ENCODE measurements at regions not wholly inside any gene's neighbourhood (a gene's known extent, or its start where the extent isn't known, plus 50 kb on each side); places are given as distances from the start of the nearest gene placed in this dataset.

DNA sequence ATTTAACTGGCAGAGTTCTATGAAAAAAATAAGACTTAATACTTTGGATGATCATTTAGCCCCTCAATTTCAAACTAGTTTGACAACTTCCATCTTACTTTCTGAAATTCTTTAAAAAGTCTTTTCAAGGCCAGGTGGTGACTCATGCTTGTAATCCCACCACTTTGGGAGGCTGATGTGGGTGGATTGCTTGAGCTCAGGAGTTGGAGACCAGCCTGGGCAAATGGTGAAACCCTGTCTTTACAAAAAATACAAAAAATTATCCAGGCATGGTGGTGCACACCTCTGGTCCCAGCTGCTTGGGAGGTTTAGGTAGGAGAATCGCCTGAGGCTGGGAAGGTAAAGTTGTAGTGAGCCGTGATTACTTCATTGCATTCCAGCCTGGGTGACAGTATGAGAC lies 154.4 kb downstream of the TANC2 start:
- no peak for DNase-seq (ENCODE audit: low spot score)
- in situ Hi-C loops (cut with HindIII; ENCODE audit: low sequenced_read_pairs): no loop called here

- no peak for DNase-seq (ENCODE audit: low spot score)
- in situ Hi-C loops (cut with HindIII; ENCODE audit: low sequenced_read_pairs): no loop called here
Measured at GRCh38 chr17:63124536-63124935, 158.5 kb downstream of the TANC2 start.

DNA sequence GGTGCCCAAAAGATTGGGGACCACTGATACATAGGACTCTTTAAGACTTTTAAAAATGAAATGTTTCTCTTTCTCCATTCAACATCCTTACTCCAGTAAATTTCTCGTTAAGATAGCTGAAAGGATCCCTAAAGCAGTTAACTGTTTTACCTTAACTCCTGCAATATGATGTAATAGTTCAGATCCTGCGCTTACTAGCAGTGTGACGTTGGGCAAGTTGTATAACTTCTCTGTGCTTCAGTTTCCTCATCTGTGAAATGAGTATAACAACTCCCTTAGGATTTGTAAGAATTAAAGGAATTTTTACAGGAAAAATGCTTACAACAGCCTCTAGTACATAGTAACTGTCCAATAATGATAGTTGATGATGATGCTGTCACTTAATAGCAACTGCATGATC lies 158.9 kb downstream of the TANC2 start:
- in situ Hi-C loops (cut with HindIII; ENCODE audit: low sequenced_read_pairs): no loop called here
- no peak for DNase-seq (ENCODE audit: low spot score)

DNA sequence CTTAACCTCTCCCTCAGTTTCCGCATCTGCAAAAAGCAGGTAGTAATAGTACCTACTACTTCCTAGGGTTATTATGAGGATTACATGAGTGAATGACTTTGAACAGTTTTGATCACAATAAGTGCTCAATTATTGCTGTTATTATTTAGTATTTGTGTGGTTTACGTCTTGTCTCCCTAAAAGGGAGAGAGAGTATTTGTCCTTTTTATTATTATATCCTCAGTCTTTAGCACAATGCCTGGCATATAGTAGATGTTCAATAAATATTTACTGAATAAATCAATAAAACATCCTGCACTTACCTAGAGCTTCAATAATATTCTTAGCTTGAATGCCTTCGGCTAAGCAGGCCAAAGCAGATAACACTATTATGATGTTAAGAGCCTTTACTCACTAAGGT lies 160.0 kb downstream of the TANC2 start:
- in situ Hi-C loops (cut with HindIII; ENCODE audit: low sequenced_read_pairs): no loop called here
- no peak for DNase-seq (ENCODE audit: low spot score)

- in situ Hi-C loops (cut with HindIII; ENCODE audit: low sequenced_read_pairs): no loop called here
- no peak for DNase-seq (ENCODE audit: low spot score)
Measured at GRCh38 chr17:63126607-63127006, 160.6 kb downstream of the TANC2 start.

DNA sequence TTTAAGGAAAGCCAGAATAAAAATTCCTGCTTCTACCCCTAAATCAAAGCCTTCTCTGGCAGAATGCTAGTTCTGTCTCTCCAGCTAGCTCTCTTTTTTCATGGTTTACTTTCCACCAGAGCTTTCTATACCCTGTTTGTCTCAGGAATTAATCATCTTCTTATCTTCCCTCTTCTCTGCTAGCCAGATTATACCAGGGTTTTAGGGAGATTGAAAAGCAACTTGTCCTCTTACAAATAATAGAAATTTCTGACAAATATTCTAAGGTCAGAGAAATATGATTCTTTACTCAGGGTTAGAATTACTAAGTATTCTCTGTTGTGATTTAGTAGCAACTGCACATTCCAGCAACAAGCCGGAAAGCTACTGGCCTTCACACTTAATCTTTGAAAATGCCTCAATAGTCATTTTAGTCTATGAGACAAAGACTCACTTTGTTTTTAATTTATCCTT lies 166.4 kb downstream of the TANC2 start:
- DNase-seq (ENCODE audit: low spot score): no peak
- in situ Hi-C loops (cut with HindIII; ENCODE audit: low sequenced_read_pairs): no loop called here

GRCh38 chr17:63133491-63133890 lies 167.5 kb downstream of the TANC2 start:
- no peak for DNase-seq (ENCODE audit: low spot score)
- in situ Hi-C loops (cut with HindIII; ENCODE audit: low sequenced_read_pairs): no loop called here

DNA sequence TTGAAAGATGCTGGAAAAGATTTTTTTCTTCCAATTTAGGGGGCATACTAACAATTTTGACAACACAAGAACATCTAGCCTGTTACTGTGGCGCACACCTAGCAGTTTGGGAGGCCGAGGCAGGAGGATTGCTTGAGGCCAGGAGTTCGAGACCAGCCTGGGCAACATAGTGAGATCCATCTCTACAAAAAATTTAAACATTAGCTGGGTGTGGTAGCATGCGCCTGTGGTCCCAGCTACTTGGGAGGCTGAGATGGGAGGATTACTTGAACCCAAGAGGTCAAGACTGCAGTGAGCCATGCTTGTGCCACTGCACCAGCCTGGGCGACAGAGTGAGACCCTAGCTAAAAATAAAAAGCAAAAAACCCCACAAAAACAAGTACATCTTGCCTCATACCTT lies 168.8 kb downstream of the TANC2 start:
- DNase-seq (ENCODE audit: low spot score): no peak
- in situ Hi-C loops (cut with HindIII; ENCODE audit: low sequenced_read_pairs): no loop called here

GRCh38 chr17:63136369-63137012 lies 170.5 kb downstream of the TANC2 start:
- in situ Hi-C loops (cut with HindIII; ENCODE audit: low sequenced_read_pairs): no loop called here
- DNase-seq (ENCODE audit: low spot score): no peak

DNA sequence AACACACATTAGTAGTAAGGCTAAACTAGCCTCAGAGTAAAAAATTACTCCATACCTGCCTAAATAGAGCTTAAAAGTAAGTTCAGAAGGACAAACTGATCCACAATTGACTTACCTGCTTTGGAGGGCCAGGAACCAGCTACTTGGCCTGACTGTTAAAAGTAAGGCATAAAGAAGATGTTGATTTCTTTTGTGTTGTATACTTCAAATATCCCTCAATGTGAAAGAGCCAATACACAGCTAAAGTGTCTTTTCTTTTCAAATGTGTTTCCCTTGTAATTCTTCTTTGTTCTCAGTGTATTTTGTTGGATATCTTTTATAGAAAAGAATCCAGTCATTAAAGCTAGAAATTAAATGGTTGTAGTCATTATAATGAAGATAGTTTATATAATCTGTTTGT lies 171.1 kb downstream of the TANC2 start:
- in situ Hi-C loops (cut with HindIII; ENCODE audit: low sequenced_read_pairs): no loop called here
- DNase-seq (ENCODE audit: low spot score): no peak

- no peak for DNase-seq (ENCODE audit: low spot score)
- in situ Hi-C loops (cut with HindIII; ENCODE audit: low sequenced_read_pairs): no loop called here
Measured at GRCh38 chr17:63138713-63139112, 172.7 kb downstream of the TANC2 start.

GRCh38 chr17:63139356-63139755 lies 173.3 kb downstream of the TANC2 start:
- in situ Hi-C loops (cut with HindIII; ENCODE audit: low sequenced_read_pairs): no loop called here
- DNase-seq (ENCODE audit: low spot score): no peak

DNA sequence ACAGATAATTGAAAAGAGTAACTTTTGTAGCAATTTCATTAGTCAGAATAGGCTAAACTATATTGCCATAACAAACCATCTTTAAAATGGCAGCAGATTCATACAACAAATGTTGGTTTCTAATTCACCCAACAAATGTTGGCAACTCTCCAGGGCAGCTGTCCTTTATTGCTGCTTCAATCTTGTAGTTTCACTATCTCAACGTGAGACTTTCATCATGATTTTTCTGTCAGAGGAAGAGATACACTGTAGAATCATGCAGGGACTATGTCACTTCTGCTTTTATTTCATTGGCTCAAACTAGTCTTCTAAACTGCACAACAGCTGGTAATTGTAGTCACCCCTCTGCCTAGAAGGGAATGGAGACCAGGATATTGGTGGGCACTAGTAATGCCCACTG lies 174.2 kb downstream of the TANC2 start:
- DNase-seq (ENCODE audit: low spot score): no peak
- in situ Hi-C loops (cut with HindIII; ENCODE audit: low sequenced_read_pairs): no loop called here

GRCh38 chr17:63142836-63143235 lies 176.8 kb downstream of the TANC2 start:
- DNase-seq (ENCODE audit: low spot score): no peak
- in situ Hi-C loops (cut with HindIII; ENCODE audit: low sequenced_read_pairs): no loop called here

GRCh38 chr17:63150490-63150889 lies 184.5 kb downstream of the TANC2 start:
- DNase-seq (ENCODE audit: low spot score): no peak
- in situ Hi-C loops (cut with HindIII; ENCODE audit: low sequenced_read_pairs): no loop called here

- DNase-seq (ENCODE audit: low spot score): no peak
- in situ Hi-C loops (cut with HindIII; ENCODE audit: low sequenced_read_pairs): no loop called here
Measured at GRCh38 chr17:63150994-63151464, 185.0 kb downstream of the TANC2 start.

DNA sequence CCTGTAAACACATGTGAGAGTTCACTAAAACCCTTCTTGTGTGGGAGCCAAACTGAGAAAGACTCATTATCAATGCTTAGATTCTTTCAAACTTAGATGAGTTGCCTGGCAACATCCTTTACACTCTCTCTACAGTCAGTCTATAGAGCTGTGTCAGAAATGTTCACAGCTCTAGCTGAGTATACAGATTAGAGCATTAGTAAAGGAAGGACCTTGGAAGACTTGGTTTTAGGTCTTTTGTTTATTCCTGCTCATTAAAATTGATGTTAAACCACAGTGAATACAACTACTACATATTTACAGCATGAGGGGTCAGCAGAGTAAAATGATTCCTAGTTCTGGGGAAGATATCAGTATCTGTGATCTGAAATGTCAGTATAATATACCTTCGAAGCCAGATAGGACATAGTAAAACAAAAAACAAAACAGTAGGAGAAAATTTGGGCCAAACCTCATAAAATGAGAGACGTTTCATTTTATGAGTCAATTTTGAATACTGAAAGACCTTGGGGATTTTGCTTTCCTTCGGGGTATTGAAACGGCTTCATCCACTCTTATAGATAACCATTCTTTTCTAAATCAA lies 186.0 kb downstream of the TANC2 start:
- no peak for DNase-seq (ENCODE audit: low spot score)
- in situ Hi-C loops (cut with HindIII; ENCODE audit: low sequenced_read_pairs): no loop called here

DNA sequence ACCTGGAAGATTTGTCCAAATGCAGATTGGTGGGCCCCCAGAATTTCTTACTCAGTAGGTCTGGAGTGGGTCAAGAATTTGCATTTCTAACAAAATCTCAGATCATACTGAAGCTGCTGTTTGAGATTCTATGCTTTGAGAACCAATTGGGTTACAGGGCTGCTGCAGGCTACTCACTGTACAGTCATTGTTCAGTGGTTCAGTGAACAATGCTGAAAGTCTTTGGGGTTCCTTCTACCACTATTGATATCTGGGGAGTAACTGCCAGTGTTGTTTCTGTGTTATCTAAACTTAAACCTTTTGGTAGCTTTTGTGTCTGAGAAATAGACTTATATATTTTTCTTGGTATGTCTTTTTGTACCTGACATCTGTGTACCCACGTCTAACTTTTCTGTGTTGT lies 187.5 kb downstream of the TANC2 start:
- in situ Hi-C loops (cut with HindIII; ENCODE audit: low sequenced_read_pairs): no loop called here
- no peak for DNase-seq (ENCODE audit: low spot score)

DNA sequence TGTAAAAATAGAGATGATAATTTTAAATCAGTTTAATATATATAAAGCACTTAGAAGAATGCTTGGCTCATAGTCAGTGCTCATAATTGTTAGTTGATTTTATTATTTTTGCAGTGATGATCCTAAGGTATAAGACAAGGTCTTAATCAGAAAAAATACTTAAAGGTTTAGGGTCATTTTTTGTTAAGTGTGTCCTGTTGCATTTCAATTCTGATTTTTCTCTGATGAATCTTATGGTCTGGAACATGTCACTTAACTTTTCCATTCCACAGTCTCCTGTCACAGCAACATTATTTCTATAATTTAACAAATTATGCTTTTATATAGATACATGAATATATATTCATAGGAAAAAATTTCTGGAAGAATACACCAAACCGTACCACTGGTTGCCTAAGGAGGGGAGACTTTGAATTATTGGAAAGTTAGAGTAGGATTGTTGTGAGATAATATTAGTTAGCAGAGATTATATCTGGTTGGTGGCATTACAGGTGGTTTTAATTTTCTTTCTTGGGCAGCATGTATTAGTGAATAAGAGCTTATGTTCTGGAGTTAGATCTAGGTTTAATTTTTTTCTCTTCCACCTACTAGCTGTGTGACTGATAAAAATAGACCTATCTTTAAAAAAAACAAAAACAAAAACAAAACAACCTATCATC lies 188.7 kb downstream of the TANC2 start:
- in situ Hi-C loops (cut with HindIII; ENCODE audit: low sequenced_read_pairs): no loop called here
- DNase-seq (ENCODE audit: low spot score): no peak

DNA sequence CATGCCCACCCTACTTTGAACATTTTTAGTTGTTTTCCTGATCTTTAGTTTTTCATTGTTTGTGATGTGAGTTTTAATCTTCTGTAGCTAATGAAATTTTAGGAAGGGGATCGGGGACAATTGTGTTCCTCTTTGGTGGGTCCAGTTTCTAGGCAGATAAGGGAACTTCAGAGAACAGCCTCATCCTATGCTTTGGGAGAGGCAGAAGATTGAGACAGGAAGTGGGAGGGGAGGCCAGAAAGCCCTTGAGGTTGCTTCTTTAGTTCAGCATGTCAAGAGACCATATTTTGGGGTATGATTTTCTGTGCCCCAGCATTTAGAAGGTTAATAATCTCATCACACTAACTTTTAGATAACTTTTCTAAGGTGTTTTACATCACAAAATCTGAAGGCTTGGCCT lies 191.0 kb downstream of the TANC2 start:
- DNase-seq (ENCODE audit: low spot score): no peak
- in situ Hi-C loops (cut with HindIII; ENCODE audit: low sequenced_read_pairs): no loop called here

All from G401 (cell line).